T47D (cell line): ENCODE measurements at regions not wholly inside any gene's neighbourhood (a gene's known extent, or its start where the extent isn't known, plus 50 kb on each side); places are given as distances from the start of the nearest gene placed in this dataset.

Experiments used
- DNase-seq, 2 experiments: peaks; one replicate each; pipeline versions ENCODE4 v3.0.0 to v3.0.0-alpha.2; 2011 to 2012; ENCODE audit warnings: low read depth in 1 of 2, low spot score in 1 of 2
- JUND ChIP-seq: IDR thresholded peaks from 2 replicates; pipeline ENCODE4 v1.6.1; 2012; ENCODE audit warnings: low read depth
- in situ Hi-C: cut with HindIII; loops from 2 replicates; pipeline ENCODE4 v1.10.0; 2016; ENCODE audit warnings: low sequenced_read_pairs, low pct_unique_long_range_greater_than_20kb

- TF ChIP-seq JUND = no peak
- DNase-seq = no peak
- in situ Hi-C loops = no loop called here
These were observed 59.6 kb upstream of the SPDEF start for GRCh38 chr6:34615574-34616226.

- no peak for DNase-seq
- in situ Hi-C loops = no loop called here
- no peak for TF ChIP-seq JUND
These were observed 54.8 kb upstream of the SPDEF start for GRCh38 chr6:34610819-34611477.

GRCh38 chr6:34608321-34609091 is 52.4 kb upstream of the SPDEF start:
- no peak for TF ChIP-seq JUND
- in situ Hi-C loops = no loop called here
- DNase-seq = peak in 1 of 2 experiments; percentile 18

- DNase-seq = no peak
- no peak for TF ChIP-seq JUND
- in situ Hi-C loops = no loop called here
These were observed 50.5 kb upstream of the SPDEF start for GRCh38 chr6:34606477-34607265.
